ENCODE measurements at regions not wholly inside any gene's neighbourhood (a gene's known extent, or its start where the extent isn't known, plus 50 kb on each side); places are given as distances from the start of the nearest gene placed in this dataset.

DNA sequence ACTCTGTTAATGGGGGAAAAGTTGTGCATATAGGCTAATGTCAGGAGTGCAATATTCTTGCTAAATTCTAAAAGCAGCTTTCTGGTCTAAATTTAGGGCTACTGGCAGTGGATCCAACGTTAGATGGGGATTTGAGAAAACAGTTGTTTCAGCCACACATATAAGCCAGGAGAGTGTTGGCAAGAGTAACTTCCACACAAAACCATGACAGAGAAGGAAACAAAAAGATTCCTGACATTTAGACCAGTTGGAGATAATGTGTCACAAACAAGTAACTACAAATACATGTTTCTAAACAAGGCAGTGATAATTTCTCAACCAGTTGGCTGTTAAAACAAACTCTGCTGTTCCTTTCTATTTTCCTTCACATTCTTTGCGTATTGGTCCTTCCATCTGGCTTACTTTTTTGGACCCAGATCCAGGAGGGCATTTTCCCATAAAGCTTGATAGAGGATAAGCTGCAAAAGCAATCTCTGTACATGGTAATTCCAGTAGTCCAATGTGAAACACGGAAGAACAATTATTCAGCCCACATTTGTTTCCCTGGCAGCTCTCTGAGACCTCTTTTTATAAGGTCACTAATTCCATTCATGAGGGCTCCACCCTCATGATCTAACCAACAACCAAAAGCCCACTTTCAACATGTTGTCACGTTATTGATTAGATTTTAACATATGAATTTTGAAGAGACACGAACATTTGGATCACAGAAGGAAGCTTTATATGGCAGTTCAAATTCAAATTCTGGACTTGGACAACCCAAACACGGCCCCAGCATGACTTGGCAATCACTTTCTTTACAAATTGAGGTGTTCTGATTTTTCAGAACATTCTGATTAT lies 1888.6 kb downstream of the MRPL39 start:
- DNase-seq (ENCODE audit: extremely low read depth, low read depth), result no peak

- DNase-seq (ENCODE audit: extremely low read depth, low read depth), result no peak
Measured at GRCh38 chr21:23712166-23712565, 1895.1 kb downstream of the MRPL39 start.

DNA sequence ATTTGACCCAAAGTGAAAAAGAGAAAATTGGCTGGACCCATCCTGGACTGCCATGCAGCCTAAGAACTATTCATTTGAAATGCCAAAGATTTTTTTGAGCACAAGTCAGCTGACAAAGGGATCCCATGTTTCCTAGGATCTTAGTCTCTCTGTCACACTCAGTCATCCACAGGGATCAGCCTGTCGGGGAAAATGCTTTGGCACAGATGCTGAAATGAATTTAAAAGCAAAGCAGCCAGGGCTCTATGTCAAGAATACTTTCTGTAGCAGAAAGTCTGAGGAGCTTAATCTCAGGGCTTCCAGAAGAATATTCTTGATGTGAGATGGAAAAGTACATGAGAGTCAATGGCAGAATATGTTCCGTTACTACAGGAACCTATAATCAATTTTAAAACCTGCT lies 1900.8 kb downstream of the MRPL39 start:
- no peak for DNase-seq (ENCODE audit: extremely low read depth, low read depth)

DNA sequence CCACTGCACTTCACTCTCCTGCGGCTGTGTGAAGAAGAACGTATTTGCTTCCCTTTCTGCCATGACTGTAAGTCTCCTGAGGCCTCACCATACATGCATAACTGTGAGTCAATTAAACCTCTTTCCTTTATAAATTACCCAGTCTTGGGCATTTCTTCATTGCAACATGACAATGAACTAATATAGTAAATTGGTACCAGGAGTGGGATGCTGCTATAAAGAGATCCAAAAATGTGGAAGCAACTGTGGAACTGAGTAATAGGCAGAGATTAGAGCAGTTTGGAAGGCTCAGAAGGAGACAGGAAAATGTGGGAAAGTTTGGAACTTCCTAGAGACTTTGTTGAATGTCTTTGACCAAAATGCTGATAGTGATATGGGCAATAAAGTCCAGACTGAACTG lies 1907.9 kb downstream of the MRPL39 start:
- no peak for DNase-seq (ENCODE audit: extremely low read depth, low read depth)

DNA sequence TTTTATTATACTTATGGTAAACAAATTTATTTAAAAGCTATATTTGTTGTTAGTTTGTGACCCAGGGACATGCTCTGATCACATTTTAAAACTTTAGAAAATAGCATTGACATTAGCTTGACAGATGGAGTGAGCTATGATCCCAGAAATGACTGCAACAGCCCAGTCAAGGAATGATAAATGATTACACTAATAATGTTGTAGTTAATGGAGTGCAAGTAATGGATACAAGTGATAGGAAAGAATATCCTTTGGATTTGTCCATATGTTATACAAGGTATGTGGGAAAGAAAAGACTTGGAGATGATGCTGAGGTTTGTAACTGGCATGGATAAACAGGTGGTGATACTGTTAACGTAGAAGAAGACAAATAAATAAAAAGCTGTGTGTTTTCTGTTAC lies 1908.7 kb downstream of the MRPL39 start:
- no peak for DNase-seq (ENCODE audit: extremely low read depth, low read depth)

DNA sequence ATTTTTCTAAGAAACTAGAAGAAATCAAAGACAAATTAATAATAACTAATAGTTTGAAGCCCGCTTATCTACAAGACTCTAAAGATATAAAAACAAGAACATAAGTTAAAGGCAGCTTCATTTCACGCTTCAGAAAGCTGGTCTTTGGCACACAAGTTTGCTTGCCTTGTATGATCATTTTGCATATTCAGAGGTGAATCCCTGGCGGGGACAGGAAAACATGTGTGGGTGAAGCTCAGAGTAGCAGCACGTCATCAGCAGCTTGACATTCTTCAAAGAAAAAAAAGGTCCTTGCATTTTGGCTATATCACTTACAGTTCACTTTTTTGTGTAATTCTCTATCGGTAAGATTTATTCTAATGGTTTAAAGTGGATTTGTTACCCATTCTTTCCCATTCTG lies 1911.8 kb downstream of the MRPL39 start:
- DNase-seq (ENCODE audit: extremely low read depth, low read depth), result no peak

DNA sequence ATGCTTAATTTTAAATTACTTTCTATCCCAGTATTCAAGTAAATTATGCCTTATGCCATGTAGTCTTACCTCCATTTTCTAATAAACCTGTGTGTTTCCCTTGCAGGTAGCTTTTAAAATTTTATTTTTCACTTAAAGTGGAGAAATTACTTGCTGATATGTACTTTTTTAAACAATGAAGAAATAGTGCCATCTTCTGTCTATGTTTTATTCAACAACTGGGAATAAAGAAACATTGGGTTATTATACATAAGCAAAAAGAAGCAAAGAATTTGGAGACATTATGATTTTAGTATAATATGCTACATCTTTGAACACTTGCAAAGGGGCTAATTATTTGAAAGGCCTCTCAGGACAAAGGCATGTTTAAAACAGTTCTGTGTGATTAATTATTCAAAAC lies 1912.9 kb downstream of the MRPL39 start:
- DNase-seq (ENCODE audit: extremely low read depth, low read depth), result no peak

DNA sequence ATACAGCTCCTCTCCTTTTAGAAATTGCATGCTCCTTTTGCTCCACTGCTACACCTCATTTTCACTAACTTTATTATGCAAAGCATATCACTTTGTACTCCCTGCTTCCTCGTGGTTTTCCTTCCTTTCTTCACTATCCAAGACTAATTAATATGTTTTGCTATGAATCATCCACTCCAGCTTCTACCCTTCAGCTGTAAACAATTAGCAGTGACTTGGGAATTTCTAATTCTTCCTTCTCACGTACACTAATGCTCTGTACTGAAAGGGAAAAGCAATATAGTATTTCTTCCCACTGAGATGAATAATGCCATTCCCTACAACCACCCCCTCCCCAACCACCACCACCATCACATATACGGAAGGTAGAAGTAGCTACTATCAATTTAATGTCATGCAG lies 1917.0 kb downstream of the MRPL39 start:
- DNase-seq (ENCODE audit: extremely low read depth, low read depth), result no peak

GRCh38 chr21:23686737-23687523 lies 1920.4 kb downstream of the MRPL39 start:
- no peak for DNase-seq (ENCODE audit: extremely low read depth, low read depth)

GRCh38 chr21:23684431-23684830 lies 1922.8 kb downstream of the MRPL39 start:
- no peak for DNase-seq (ENCODE audit: extremely low read depth, low read depth)

DNA sequence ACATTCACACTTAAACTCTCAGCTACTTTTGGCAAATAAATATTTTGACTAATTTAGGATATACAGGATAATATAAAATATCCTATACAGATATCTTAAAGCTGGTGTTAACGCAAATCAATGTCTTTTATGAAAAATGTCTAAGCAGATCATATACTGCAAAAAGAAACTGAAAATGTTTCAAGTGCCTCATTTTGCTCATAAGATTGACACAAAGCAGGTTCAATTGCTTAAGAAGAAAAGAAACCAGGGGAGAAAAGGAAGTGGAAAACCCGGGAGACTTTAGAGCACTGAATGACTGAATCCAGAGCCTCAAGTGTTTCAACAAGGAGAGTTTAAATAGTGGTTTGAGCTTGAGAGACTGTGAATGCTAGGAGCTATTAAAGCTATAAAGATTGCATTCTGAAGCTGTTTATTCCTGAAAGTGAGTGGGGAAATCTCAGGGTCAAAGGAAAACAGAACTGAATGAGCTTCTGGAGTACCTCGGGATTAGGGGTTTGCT lies 1943.0 kb downstream of the MRPL39 start:
- no peak for DNase-seq (ENCODE audit: extremely low read depth, low read depth)

- no peak for DNase-seq (ENCODE audit: extremely low read depth, low read depth)
Measured at GRCh38 chr21:23660560-23660959, 1946.7 kb downstream of the MRPL39 start.

GRCh38 chr21:23644768-23645167 lies 1962.5 kb downstream of the MRPL39 start:
- no peak for DNase-seq (ENCODE audit: extremely low read depth, low read depth)

DNA sequence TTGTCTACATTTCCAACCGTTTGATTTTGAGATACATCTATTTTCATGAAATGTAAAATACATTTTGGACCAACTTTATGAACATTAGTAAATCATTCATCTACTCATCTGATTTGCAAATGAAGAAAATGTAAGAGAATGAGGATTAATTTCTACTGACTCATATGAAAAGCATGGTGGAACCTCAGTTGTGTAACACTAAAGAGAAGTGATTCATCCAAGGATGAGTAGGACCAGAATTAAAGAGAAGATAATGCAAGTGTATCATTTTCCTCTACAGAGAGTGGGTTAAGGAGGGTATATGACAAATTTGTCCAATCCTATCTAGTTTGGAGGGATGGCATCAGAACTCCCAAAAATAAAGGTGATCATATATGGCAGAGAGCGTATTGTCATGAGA lies 1967.6 kb downstream of the MRPL39 start:
- DNase-seq (ENCODE audit: extremely low read depth, low read depth), result no peak

GRCh38 chr21:23638131-23638695 lies 1969.1 kb downstream of the MRPL39 start:
- DNase-seq (ENCODE audit: extremely low read depth, low read depth), result no peak

GRCh38 chr21:23633447-23633940 lies 1973.8 kb downstream of the MRPL39 start:
- no peak for DNase-seq (ENCODE audit: extremely low read depth, low read depth)

GRCh38 chr21:23624281-23624680 lies 1983.0 kb downstream of the MRPL39 start:
- DNase-seq (ENCODE audit: extremely low read depth, low read depth), result no peak

DNA sequence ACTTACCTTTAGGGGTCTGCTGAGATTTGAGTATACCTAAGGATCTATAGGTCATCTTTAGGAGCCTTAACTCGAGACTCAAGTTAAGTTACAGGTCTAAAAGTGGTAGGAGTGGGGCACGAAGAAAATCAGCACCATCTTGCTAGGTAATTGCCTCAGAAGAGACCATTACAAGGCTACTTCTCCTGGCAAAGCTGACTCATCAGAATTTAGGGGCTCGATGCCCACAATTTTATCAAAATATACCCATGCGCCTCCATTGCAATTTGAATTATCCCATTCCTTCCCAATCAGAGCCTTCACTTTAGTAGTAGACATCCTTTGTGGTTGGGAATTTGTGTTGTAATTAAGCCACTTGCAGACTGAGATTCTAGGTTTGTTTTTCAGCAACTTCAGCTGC lies 1994.3 kb downstream of the MRPL39 start:
- DNase-seq (ENCODE audit: extremely low read depth, low read depth), result no peak

GRCh38 chr21:23612210-23612609 lies 1995.1 kb downstream of the MRPL39 start:
- DNase-seq (ENCODE audit: extremely low read depth, low read depth), result no peak

- DNase-seq (ENCODE audit: extremely low read depth, low read depth), result no peak
Measured at GRCh38 chr21:23607782-23608431, 1999.4 kb downstream of the MRPL39 start.

DNA sequence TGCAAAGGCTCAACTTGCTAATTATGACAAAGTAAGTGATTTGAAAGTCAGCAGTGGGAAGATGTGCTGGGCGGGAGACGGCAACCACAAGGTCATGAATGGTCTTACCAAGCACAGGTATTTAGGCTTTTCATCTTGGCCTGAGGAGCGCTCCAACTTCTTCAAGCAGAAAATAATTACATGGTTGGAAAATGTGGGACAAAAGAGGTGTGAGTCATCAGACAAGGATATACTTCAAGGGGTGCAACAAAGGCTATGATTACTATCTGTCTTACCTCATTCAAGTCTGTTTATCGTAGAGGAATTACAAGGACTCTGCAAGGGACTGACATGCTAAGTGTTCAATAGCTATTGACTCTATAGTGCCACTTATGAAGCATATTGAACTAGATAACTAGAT lies 2005.7 kb downstream of the MRPL39 start:
- DNase-seq (ENCODE audit: extremely low read depth, low read depth), result no peak
